OCI-LY7 (cell line): ENCODE measurements at regions not wholly inside any gene's neighbourhood (a gene's known extent, or its start where the extent isn't known, plus 50 kb on each side); places are given as distances from the start of the nearest gene placed in this dataset.

Experiments
- BruUV-seq: library from RNA; stranded (reverse); fragments of 400-500 nt; replicated peaks from 2 replicates; lab custom pipeline; 2021; lab: Mats Ljungman, UMichigan
- CTCF ChIA-PET: fragments of 300-600 bp; sonication (Branson Sonifier 250); formaldehyde crosslinking; loops from one replicate; lab custom pipeline; 2022; ENCODE audit warnings: antibody characterized with exemption; ENCODE audit not compliant: unreplicated experiment; lab: Charles Lee
- POLR2A ChIA-PET: fragments of 300-600 bp; sonication (Branson Sonifier 250); formaldehyde crosslinking; loops from one replicate; lab custom pipeline; 2022; ENCODE audit warnings: antibody characterized with exemption; lab: Charles Lee
- DNase-seq: peaks from one replicate; pipeline ENCODE4 v3.0.0-alpha.2; 2015; ENCODE audit warnings: low spot score
- H2AFZ ChIP-seq: fragments of 200-600 bp; sonication (generic), shearing (Covaris generic); 2 replicates; pipeline ENCODE4 v1.6.1; 2014; ENCODE audit warnings: mild to moderate bottlenecking, antibody characterized with exemption, low read length, moderate library complexity
- H3K27ac ChIP-seq: fragments of 200-600 bp; sonication (generic); 2 replicates; pipeline ENCODE4 v1.5.1; 2014; ENCODE audit warnings: mixed run types, low read depth, mild to moderate bottlenecking, moderate library complexity, low read length, inconsistent platforms; ENCODE audit not compliant: poor library complexity, severe bottlenecking
- H3K36me3 ChIP-seq: fragments of 200-600 bp; sonication (generic); 2 replicates; pipeline ENCODE4 v1.6.1; 2014; ENCODE audit warnings: mild to moderate bottlenecking, antibody characterized with exemption, low read length, moderate library complexity, mixed read lengths; ENCODE audit not compliant: insufficient read depth
- H3K4me1 ChIP-seq: fragments of 200-600 bp; sonication (generic); 2 replicates; pipeline ENCODE4 v1.5.1; 2014; ENCODE audit warnings: mild to moderate bottlenecking, low read length; ENCODE audit not compliant: insufficient read depth, poor library complexity, severe bottlenecking
- H3K4me2 ChIP-seq: fragments of 200-600 bp; sonication (generic); 2 replicates; pipeline ENCODE4 v1.6.1; 2014; ENCODE audit warnings: mild to moderate bottlenecking, low read length
- H3K4me3 ChIP-seq: fragments of 200-600 bp; sonication (generic); 2 replicates; pipeline ENCODE4 v1.5.1; 2014; ENCODE audit warnings: mild to moderate bottlenecking, low read depth, low read length; ENCODE audit not compliant: poor library complexity, severe bottlenecking
- H3K79me2 ChIP-seq: fragments of 200-600 bp; sonication (generic); 2 replicates; pipeline ENCODE4 v1.6.1; 2016; ENCODE audit warnings: low read depth, mild to moderate bottlenecking, low read length, moderate library complexity, mixed read lengths; ENCODE audit not compliant: insufficient read depth
- H3K9me2 ChIP-seq: fragments of 200-600 bp; sonication (generic); 2 replicates; pipeline ENCODE4 v1.6.1; 2016; ENCODE audit warnings: mild to moderate bottlenecking, low read length, mixed read lengths; ENCODE audit not compliant: insufficient read depth
- H3K9me3 ChIP-seq: fragments of 200-600 bp; sonication (generic); 2 replicates; pipeline ENCODE4 v1.6.1; 2014; ENCODE audit warnings: mild to moderate bottlenecking, mixed run types, low read length, mixed read lengths
- H4K20me1 ChIP-seq: fragments of 200-600 bp; sonication (generic); 2 replicates; pipeline ENCODE4 v1.6.1; 2014; ENCODE audit warnings: mild to moderate bottlenecking, antibody characterized with exemption, low read length, moderate library complexity, mixed read lengths; ENCODE audit not compliant: insufficient read depth
- CTCF ChIP-seq: fragments of 200-600 bp; sonication (generic); conservative IDR thresholded peaks from 2 replicates; pipeline ENCODE4 v1.5.1; 2014; ENCODE audit warnings: mild to moderate bottlenecking, antibody characterized with exemption, low read length, moderate library complexity, mixed read lengths
- EZH2phosphoT487 ChIP-seq: fragments of 200-600 bp; sonication (generic); IDR thresholded peaks from 2 replicates; pipeline ENCODE4 v1.6.1; 2018; ENCODE audit warnings: low read depth, borderline replicate concordance, mild to moderate bottlenecking, mixed run types, antibody characterized with exemption, low read length, moderate library complexity, mixed read lengths
- intact Hi-C: fragments of 100-400 bp; cut with micrococcal nuclease; formaldehyde crosslinking; loops from one replicate; pipeline ENCODE4 v1.10.0; 2022; ENCODE audit not compliant: unreplicated experiment

GRCh38 chr1:233543338-233544255 is 70.3 kb upstream of the KCNK1 start:
- no peak overlapping the region for H3K27ac ChIP-seq
- CTCF ChIA-PET = no interaction called here
- H3K9me2 ChIP-seq = no peaks in the 10 kb centered on the region
- no peaks in the 10 kb centered on the region for H3K4me1 ChIP-seq
- H3K4me3 ChIP-seq = no peak overlapping the region
- no peaks in the 10 kb centered on the region for H3K9me3 ChIP-seq
- TF ChIP-seq EZH2phosphoT487 (no peak), CTCF (no peak)
- no peak for DNase-seq
- H3K36me3 ChIP-seq = no peaks in the 10 kb centered on the region
- BruUV-seq = no TSS peak
- no peak overlapping the region for H2AFZ ChIP-seq
- H3K4me2 ChIP-seq = no peak overlapping the region
- intact Hi-C loops = no loop called here
- H3K79me2 ChIP-seq = no peaks in the 10 kb centered on the region
- POLR2A ChIA-PET = interaction anchor here (0.7 kb wide), 1 partner anchor 1616 kb away, joined by 3 read pairs; no protein-coding TSS in a partner anchor
- no peaks in the 10 kb centered on the region for H4K20me1 ChIP-seq

- H3K36me3 ChIP-seq = no peaks in the 10 kb centered on the region
- no peak for TF ChIP-seq CTCF
- no peak for TF ChIP-seq EZH2phosphoT487
- no peak for DNase-seq
- H3K9me2 ChIP-seq = no peaks in the 10 kb centered on the region
- ChIA-PET POLR2A (no interaction called here), CTCF (no interaction called here)
- H3K9me3 ChIP-seq = no peaks in the 10 kb centered on the region
- H3K27ac ChIP-seq = no peak overlapping the region
- no peak overlapping the region for H2AFZ ChIP-seq
- no peaks in the 10 kb centered on the region for H4K20me1 ChIP-seq
- H3K4me3 ChIP-seq = no peak overlapping the region
- H3K79me2 ChIP-seq = no peaks in the 10 kb centered on the region
- H3K4me1 ChIP-seq = no peaks in the 10 kb centered on the region
- BruUV-seq = no TSS peak
- intact Hi-C loops = no loop called here
- H3K4me2 ChIP-seq = no peak overlapping the region
Observed at GRCh38 chr1:233544304-233544703, 69.6 kb upstream of the KCNK1 start.

GRCh38 chr1:233547726-233548125 is 66.2 kb upstream of the KCNK1 start:
- TF ChIP-seq EZH2phosphoT487 (no peak), CTCF (no peak)
- H3K27ac ChIP-seq = no peak overlapping the region
- no peaks in the 10 kb centered on the region for H4K20me1 ChIP-seq
- H3K4me1 ChIP-seq = no peaks in the 10 kb centered on the region
- H3K4me3 ChIP-seq = no peak overlapping the region
- no peaks in the 10 kb centered on the region for H3K9me3 ChIP-seq
- no peak for DNase-seq
- no peaks in the 10 kb centered on the region for H3K9me2 ChIP-seq
- H3K4me2 ChIP-seq = no peak overlapping the region
- BruUV-seq = no TSS peak
- no peaks in the 10 kb centered on the region for H3K79me2 ChIP-seq
- intact Hi-C loops = no loop called here
- H3K36me3 ChIP-seq = no peaks in the 10 kb centered on the region
- no peak overlapping the region for H2AFZ ChIP-seq
- POLR2A ChIA-PET = no interaction called here
- CTCF ChIA-PET = no interaction called here
